WI38 (cell line): ENCODE measurements at regions not wholly inside any gene's neighbourhood (a gene's known extent, or its start where the extent isn't known, plus 50 kb on each side); places are given as distances from the start of the nearest gene placed in this dataset.

Source experiments
- H3K4me3 ChIP-seq: 2 replicates; pipeline ENCODE4 v1.5.1; 2011; ENCODE audit warnings: low read depth, mild to moderate bottlenecking, control low read depth, low read length
- TF ChIP-seq, protein P1 (sequence below): IDR thresholded peaks from 2 replicates; pipeline ENCODE4 v1.5.1; 2012; ENCODE audit warnings: low read depth, mild to moderate bottlenecking, control low read depth, low read length

DNA sequence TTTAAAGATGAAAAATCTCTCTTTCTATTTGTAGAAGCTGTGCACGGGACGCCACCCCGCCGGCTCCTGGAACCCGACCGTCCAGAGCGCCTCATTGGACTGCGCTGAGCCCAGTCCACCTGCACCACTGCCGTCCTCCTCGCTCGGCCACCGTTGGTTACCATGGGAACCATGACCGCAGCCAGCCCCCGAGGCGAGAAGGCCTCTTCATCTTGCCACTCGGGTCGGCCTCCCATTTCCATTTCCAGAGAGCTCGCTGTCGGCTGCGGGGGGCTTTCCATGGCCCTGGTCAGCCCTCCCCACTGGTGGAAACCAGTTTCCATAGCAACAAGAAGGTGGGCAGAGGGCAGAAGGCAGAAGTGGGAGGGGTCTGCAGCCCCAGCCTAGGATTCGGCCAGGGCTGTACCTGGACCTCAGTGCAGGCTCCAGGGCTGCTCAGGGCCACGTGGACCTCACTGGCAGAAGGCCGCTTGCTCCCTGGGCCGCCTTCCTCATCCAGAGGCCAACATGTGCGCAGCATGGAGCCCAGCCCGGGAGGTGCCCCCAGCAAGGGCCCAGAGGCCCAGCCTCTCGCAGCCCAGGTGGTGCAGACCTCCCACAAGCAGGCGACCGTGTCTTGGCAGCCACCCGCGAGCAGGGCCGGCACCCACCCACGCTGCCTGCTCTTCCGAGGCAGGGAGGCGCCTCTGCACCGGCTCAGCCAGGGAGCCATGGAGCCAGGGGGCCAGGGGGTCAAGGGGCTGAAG lies 283.5 kb upstream of the PPP2R2D start:
- no peak overlapping the region for H3K4me3 ChIP-seq
- TF ChIP-seq, protein P1, sequence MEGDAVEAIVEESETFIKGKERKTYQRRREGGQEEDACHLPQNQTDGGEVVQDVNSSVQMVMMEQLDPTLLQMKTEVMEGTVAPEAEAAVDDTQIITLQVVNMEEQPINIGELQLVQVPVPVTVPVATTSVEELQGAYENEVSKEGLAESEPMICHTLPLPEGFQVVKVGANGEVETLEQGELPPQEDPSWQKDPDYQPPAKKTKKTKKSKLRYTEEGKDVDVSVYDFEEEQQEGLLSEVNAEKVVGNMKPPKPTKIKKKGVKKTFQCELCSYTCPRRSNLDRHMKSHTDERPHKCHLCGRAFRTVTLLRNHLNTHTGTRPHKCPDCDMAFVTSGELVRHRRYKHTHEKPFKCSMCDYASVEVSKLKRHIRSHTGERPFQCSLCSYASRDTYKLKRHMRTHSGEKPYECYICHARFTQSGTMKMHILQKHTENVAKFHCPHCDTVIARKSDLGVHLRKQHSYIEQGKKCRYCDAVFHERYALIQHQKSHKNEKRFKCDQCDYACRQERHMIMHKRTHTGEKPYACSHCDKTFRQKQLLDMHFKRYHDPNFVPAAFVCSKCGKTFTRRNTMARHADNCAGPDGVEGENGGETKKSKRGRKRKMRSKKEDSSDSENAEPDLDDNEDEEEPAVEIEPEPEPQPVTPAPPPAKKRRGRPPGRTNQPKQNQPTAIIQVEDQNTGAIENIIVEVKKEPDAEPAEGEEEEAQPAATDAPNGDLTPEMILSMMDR = no peak

DNA sequence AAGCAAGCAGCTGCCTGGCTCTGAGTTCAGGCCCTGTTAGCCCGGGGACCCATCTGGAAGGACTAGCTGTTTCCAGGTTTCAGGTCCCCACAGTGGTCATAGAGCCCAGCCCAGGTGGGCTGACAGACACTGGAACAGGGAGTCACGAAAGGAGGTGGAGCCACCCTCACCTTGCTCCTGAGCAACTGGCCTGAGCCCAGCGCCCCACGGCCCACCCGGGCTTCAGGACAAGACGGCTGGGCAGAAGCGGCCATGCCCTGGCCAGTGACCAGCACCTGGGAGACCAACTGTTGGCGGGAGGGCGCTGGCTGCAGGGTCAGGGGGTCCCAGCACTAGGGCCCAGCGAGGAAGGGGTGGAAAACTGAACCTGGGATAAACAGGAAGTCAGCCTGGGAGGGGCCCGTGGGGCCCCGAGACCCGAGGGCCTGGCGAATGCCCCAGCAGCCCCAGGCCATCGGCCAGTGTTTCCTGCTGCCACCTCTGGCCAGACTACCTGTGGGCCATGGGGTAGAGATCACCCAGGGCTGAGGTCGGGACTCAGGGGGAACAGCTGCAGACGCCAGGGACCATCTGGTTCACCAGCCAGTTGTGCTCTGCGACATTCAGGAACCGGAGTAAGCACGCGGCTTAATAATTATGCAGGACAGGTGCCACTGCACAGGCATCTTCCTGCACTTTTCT lies 282.1 kb upstream of the PPP2R2D start:
- TF ChIP-seq, protein P1 = no peak
- no peak overlapping the region for H3K4me3 ChIP-seq

DNA sequence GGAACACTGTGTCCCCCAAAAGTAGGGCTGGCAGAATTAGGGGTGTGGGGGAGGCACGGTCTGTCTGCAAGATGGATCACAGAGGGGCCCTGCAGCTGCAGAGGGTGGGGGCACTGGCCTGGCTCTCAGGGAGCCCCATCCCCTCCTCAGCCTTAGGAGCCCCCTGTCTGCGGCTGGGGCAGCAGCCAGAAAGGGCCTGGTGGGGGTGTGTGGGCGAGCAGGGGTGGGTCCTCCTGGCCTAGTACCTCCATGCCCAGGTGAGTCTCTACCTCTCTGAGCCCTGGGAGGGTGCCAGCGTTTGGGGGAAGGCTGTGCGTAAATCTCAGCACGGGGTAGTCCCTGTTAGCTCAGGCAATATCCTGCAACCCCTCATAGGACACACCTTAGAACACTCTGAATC lies 280.5 kb upstream of the PPP2R2D start:
- no peak overlapping the region for H3K4me3 ChIP-seq
- TF ChIP-seq, protein P1 = no peak

DNA sequence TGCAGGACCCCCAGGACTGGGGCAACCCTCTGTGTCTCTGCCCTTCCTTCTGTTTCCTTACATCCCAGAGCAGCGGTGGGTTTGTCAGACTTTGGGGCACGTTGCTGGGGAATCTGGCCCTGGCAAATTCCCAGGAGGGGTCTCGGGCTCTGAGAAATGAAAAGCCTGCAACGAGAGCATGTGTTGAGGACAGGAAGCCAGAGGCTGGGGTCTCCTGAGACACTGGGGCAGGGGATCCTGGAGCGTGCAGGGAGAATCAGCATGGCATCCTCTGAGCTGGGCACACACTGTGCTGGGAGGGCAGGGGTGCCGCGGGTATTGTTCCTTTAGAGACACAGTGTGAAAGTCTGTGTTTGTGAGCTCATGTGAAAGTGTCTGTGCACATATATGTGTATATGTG lies 279.9 kb upstream of the PPP2R2D start:
- TF ChIP-seq, protein P1 = no peak
- no peak overlapping the region for H3K4me3 ChIP-seq

DNA sequence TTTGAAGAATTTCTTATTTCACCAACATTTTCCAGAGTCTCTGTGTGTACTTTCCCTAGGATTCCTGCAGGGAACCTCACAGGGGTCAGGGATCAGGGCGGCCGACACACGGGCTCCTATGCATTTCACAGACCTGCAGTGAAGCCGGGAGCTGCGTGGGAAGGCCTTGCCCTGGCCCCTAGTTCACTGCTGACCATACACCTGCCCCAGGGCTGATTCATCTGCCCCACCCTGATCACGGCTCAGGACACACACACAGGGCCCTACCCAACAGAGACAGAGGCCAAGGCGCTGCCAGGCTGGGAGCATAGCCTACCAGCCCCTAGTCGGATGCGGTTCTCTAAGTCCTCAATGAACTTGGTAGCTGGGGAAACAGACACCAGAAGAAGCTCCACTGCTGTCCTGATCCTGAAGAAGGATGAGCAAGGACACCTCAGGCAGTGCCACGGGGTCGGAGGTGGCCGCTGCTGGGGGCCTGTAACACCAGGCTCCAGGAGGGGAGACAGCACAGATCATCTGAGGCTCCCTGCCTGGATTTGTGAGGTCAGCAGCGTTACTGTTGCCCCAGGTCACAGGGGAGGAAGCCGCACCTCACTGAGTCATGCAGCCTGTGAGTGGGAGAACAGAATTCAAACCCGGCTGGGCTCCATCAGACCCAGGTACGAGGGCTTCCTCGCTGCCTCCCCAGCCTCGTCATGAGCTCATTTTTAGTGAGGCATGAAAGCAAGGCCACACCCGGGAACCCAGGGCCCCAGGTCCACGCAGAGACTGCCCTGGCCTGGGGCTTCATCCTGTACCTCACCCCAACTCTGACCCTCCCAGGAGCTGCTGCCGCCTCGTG lies 278.8 kb upstream of the PPP2R2D start:
- no peak overlapping the region for H3K4me3 ChIP-seq
- TF ChIP-seq, protein P1 = no peak

DNA sequence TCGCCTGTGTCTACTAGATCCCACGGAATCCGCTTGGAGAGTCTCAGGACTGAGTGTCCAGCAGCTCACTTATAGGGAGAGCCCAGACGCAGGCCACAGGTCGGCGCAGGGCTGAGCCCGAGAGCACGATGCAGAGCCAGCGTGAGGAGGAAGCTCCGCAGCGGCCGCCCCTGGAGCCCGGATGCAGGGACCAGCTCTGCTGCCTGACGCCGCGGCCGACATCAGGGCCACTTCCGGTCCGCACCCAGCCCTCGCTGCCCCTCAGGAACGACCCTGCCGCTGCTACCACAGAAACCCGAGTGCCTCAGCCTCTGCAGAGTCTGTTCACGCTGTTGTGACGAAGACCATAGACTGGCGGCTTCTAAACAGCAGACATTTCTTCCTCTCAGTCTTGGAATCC lies 275.8 kb upstream of the PPP2R2D start:
- no peak overlapping the region for H3K4me3 ChIP-seq
- TF ChIP-seq, protein P1 = no peak

DNA sequence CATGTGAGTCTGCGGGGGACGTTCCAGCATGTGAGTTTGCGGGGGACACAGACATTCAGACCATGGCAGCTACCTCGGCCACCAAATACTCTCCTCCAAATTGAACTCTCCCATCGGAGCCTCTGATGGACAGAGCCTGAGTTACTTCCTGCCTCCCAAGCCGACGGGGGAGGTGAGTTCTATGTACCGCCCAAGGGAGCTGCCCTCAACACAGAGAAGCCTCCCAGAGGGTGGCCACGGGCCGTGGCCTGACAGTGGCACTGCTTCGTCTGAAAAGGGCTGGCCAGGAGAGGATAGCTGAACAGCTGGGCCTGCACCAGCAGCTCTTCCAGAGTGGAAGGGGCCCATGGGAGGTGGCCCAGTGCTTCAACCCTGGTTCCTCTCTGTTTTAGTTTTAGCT lies 274.5 kb upstream of the PPP2R2D start:
- TF ChIP-seq, protein P1 = no peak
- no peak overlapping the region for H3K4me3 ChIP-seq
